DND-41 (cell line): ENCODE measurements at regions not wholly inside any gene's neighbourhood (a gene's known extent, or its start where the extent isn't known, plus 50 kb on each side); places are given as distances from the start of the nearest gene placed in this dataset.
A peak's percentile ranks its signal among the peaks of the same experiment; 100 is the strongest.

Experiments used
- ATAC-seq: fragments of 200-7000 bp; cut with Tn5 transposase; 3 replicates; pipeline ENCODE4 v1.9.1; 2021; ENCODE audit warnings: low read depth; ENCODE audit not compliant: insufficient read depth
- DNase-seq: peaks from one replicate; pipeline ENCODE4 v3.0.0-alpha.2; 2020
- H2AFZ ChIP-seq: 2 replicates; pipeline ENCODE4 v1.6.0; 2012; ENCODE audit warnings: low read depth, low read length
- H3K27ac ChIP-seq: 2 replicates; pipeline ENCODE4 v1.5.1; 2012; ENCODE audit warnings: low read length, inconsistent platforms
- H3K27me3 ChIP-seq: fragments of 200-600 bp; sonication (generic); 2 replicates; pipeline ENCODE4 v1.6.0; 2012; ENCODE audit warnings: low read length, mild to moderate bottlenecking, inconsistent platforms; ENCODE audit not compliant: insufficient read depth, poor library complexity
- H3K36me3 ChIP-seq: 2 replicates; pipeline ENCODE4 v1.5.1; 2012; ENCODE audit warnings: low read length, inconsistent platforms; ENCODE audit not compliant: insufficient read depth
- H3K4me1 ChIP-seq: 2 replicates; pipeline ENCODE4 v1.5.1; 2012; ENCODE audit warnings: mild to moderate bottlenecking, low read length; ENCODE audit not compliant: insufficient read depth
- H3K4me2 ChIP-seq: 2 replicates; pipeline ENCODE4 v1.6.0; 2012; ENCODE audit warnings: mild to moderate bottlenecking, moderate library complexity, low read length, inconsistent platforms; ENCODE audit not compliant: insufficient read depth
- H3K4me3 ChIP-seq, 2 experiments: fragments of 200-600 bp in 1 of 2; shearing (Covaris generic) in 1 of 2; 2 replicates each; pipeline ENCODE4 v1.5.1; 2012 to 2016; ENCODE audit warnings: inconsistent platforms in 2 of 2, low read length in 2 of 2, mild to moderate bottlenecking in 2 of 2, low read depth in 1 of 2, moderate library complexity in 1 of 2
- H3K79me2 ChIP-seq: 2 replicates; pipeline ENCODE4 v1.6.0; 2012; ENCODE audit warnings: low read length, inconsistent platforms; ENCODE audit not compliant: insufficient read depth
- H3K9ac ChIP-seq: 2 replicates; pipeline ENCODE4 v1.6.0; 2012; ENCODE audit warnings: low read depth, mild to moderate bottlenecking, inconsistent platforms, low read length, moderate library complexity
- H3K9me3 ChIP-seq: 2 replicates; pipeline ENCODE4 v1.5.1; 2012; ENCODE audit warnings: low read length, moderate library complexity, mild to moderate bottlenecking, inconsistent platforms; ENCODE audit not compliant: insufficient read depth, severe bottlenecking
- H4K20me1 ChIP-seq: 2 replicates; pipeline ENCODE4 v1.6.0; 2012; ENCODE audit warnings: low read length; ENCODE audit not compliant: insufficient read depth
- EZH2 ChIP-seq: IDR thresholded peaks from 3 replicates; pipeline ENCODE4 v1.6.1; 2012; ENCODE audit warnings: borderline replicate concordance, low read depth, mild to moderate bottlenecking, moderate library complexity, low read length, inconsistent platforms; ENCODE audit not compliant: severe bottlenecking
- TF ChIP-seq, protein P1 (sequence below): IDR thresholded peaks from 2 replicates; pipeline ENCODE4 v1.5.1; 2012; ENCODE audit warnings: borderline replicate concordance, low read length, moderate library complexity, mild to moderate bottlenecking; ENCODE audit not compliant: poor library complexity, severe bottlenecking; ENCODE audit errors: extremely low read depth

DNA sequence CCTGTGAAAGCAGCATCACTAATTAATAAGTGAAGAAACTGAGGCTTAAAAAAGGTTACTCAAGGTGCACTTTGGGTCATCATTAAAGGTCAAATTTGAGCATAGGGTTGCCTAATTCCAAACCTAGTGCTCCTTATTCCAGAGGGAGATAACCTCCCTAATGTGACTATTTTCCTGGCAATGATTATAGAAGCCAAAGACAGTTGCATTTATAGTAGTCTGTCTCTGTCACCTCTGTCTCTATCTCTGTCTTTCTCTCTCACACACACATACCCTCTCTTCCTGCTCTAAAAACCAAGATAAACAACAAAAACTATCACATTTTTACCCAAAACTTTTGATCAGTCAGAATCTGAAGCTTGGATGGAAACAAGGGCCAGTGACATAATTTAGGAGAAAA is 172.0 kb upstream of the LMCD1 start:
- ATAC-seq: no peak
- H3K36me3 ChIP-seq: no peaks in the 10 kb centered on the region
- no peak overlapping the region for H3K27ac ChIP-seq
- H3K27me3 ChIP-seq: no peaks in the 10 kb centered on the region
- H2AFZ ChIP-seq: no peak overlapping the region
- H4K20me1 ChIP-seq: no peaks in the 10 kb centered on the region
- no peak for TF ChIP-seq EZH2
- TF ChIP-seq, protein P1, sequence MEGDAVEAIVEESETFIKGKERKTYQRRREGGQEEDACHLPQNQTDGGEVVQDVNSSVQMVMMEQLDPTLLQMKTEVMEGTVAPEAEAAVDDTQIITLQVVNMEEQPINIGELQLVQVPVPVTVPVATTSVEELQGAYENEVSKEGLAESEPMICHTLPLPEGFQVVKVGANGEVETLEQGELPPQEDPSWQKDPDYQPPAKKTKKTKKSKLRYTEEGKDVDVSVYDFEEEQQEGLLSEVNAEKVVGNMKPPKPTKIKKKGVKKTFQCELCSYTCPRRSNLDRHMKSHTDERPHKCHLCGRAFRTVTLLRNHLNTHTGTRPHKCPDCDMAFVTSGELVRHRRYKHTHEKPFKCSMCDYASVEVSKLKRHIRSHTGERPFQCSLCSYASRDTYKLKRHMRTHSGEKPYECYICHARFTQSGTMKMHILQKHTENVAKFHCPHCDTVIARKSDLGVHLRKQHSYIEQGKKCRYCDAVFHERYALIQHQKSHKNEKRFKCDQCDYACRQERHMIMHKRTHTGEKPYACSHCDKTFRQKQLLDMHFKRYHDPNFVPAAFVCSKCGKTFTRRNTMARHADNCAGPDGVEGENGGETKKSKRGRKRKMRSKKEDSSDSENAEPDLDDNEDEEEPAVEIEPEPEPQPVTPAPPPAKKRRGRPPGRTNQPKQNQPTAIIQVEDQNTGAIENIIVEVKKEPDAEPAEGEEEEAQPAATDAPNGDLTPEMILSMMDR: no peak
- peaks cover 4% of the 10 kb centered on the region for H3K9me3 ChIP-seq
- no peak overlapping the region for H3K4me3 ChIP-seq
- H3K4me1 ChIP-seq: peaks cover 10% of the 10 kb centered on the region
- H3K4me2 ChIP-seq: no peak overlapping the region
- no peaks in the 10 kb centered on the region for H3K79me2 ChIP-seq
- no peak for DNase-seq
- no peak overlapping the region for H3K9ac ChIP-seq

DNA sequence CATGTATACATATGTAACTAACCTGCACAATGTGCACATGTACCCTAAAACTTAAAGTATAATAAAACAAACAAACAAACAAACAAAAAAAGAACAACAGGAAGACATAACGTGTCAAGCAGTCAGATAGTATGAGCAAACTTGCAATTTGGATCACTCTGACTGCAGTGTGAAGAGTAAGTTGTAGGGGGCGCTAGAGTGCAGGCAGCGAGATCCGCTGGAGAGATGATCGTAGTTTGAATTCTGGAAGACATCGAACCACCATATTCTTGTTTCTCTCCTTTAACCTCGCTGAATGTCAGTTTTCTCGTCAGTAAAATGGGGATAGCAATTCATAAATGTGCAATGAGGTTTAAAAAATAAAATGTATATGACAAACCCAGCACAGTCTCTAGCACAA is 165.2 kb upstream of the LMCD1 start:
- ATAC-seq: no peak

DNA sequence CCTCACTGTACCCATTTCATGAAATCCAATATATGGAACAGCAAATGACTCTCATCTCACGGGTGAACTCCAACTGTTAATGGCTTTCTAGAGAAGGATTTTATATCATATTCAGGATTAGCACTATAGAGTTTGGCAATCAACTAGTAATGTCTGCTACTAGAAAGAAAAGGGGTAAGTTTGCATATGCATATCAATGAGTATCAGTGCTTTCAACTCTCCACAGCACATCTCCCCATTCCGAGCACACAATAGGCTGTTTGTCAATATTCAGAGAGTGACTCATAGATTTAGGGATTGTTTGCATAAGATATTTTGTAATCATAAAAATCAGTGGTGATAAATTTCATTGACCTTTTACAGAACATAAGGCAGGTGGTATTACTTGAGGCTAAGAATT is 163.2 kb upstream of the LMCD1 start:
- no peak for DNase-seq
- Histone ChIP-seq H3K4me1 (no peaks in the 10 kb centered on the region; the same call in 1 of the 2 replicates), H3K27me3 (no peaks in the 10 kb centered on the region), H3K9ac (no peak overlapping the region), H3K36me3 (no peaks in the 10 kb centered on the region), H4K20me1 (no peaks in the 10 kb centered on the region), H3K79me2 (no peaks in the 10 kb centered on the region), H3K27ac (no peak overlapping the region), H2AFZ (no peak overlapping the region), H3K4me3 (no peak overlapping the region), H3K4me2 (no peak overlapping the region), H3K9me3 (no peaks in the 10 kb centered on the region)
- ATAC-seq: no peak
- TF ChIP-seq EZH2: no peak
- TF ChIP-seq, protein P1: no peak

More for the DNA sequence above, 165.2 kb upstream of the LMCD1 start:
- no peak for DNase-seq
- Histone ChIP-seq H3K27ac (no peak overlapping the region), H3K27me3 (no peaks in the 10 kb centered on the region), H4K20me1 (no peaks in the 10 kb centered on the region), H2AFZ (no peak overlapping the region; the same call in 1 of the 2 replicates), H3K4me2 (no peak overlapping the region), H3K4me3 (no peak overlapping the region), H3K79me2 (no peaks in the 10 kb centered on the region), H3K36me3 (no peaks in the 10 kb centered on the region), H3K9ac (no peak overlapping the region), H3K4me1 (no peaks in the 10 kb centered on the region; the same call in 1 of the 2 replicates), H3K9me3 (no peaks in the 10 kb centered on the region)
- TF ChIP-seq, protein P1: peak; percentile 60
- TF ChIP-seq EZH2: no peak

DNA sequence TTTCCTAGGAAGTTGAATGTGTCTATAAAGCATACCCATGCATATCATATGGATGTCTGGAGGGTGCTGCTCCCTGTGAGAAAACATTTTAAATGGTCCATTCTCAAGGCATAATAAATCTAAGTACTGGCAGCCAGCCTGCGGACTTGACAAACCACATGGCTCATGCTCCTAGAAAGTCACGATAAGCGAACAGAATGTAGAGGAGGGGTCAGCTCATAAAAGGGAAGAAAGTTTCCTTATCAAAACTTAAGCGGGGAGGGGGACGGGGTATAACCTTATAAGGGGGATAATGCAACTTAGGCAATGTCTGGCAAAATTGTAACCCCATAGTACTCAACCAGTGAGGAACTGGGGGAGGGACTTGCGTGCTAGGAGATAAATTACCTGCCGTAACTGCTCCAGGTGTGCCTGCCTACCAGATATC is 159.8 kb upstream of the LMCD1 start:
- Histone ChIP-seq H3K79me2 (no peaks in the 10 kb centered on the region), H3K4me2 (no peak overlapping the region), H3K27me3 (no peaks in the 10 kb centered on the region), H3K4me1 (no peaks in the 10 kb centered on the region; the same call in 1 of the 2 replicates), H3K4me3 (no peak overlapping the region), H3K27ac (no peak overlapping the region), H4K20me1 (no peaks in the 10 kb centered on the region), H2AFZ (no peak overlapping the region), H3K9me3 (peaks cover 22% of the 10 kb centered on the region), H3K36me3 (no peaks in the 10 kb centered on the region), H3K9ac (no peak overlapping the region)
- ATAC-seq (no peak), DNase-seq (no peak)
- TF ChIP-seq, protein P1: no peak
- TF ChIP-seq EZH2: no peak
